GM12878 (cell line): ENCODE measurements at regions not wholly inside any gene's neighbourhood (a gene's known extent, or its start where the extent isn't known, plus 50 kb on each side); places are given as distances from the start of the nearest gene placed in this dataset.

Source experiments
- ATAC-seq: fragments of 200-7000 bp; cut with Tn5 transposase; 3 replicates; pipeline ENCODE4 v1.9.1; 2020; ENCODE audit warnings: mild to moderate bottlenecking, moderate library complexity
- BruUV-seq: library from RNA; stranded (reverse); fragments of 400-500 nt; replicated peaks from 2 replicates; lab custom pipeline; 2021; lab: Mats Ljungman, UMichigan
- CTCF ChIA-PET: fragments of 300-600 bp; sonication (Branson Sonifier 250); formaldehyde crosslinking; extraction: SDS; loops from one replicate; lab custom pipeline; 2021; ENCODE audit warnings: inconsistent platforms; lab: Yijun Ruan, JAX
- POLR2A ChIA-PET: fragments of 350-600 bp; formaldehyde crosslinking; extraction: SDS; loops from one replicate; lab custom pipeline; 2021; ENCODE audit warnings: inconsistent platforms; lab: Charles Lee
- RAD21 ChIA-PET: fragments of 300-600 bp; sonication (Branson Sonifier 250); formaldehyde crosslinking; loops from one replicate; lab custom pipeline; 2023; ENCODE audit warnings: antibody characterized with exemption; ENCODE audit not compliant: unreplicated experiment; lab: Charles Lee
- SMC1A ChIA-PET: fragments of 300-600 bp; sonication (Branson Sonifier 250); formaldehyde crosslinking; loops from one replicate; lab custom pipeline; 2023; ENCODE audit not compliant: unreplicated experiment, uncharacterized antibody; lab: Charles Lee
- DNase-seq: peaks from one replicate; pipeline ENCODE4 v3.0.0-alpha.2; 2011; ENCODE audit warnings: low read depth, low spot score
- FAIRE-seq: peaks from 3 replicates; lab custom pipeline; 2011; peaks lifted over from hg19 to GRCh38; lab: Jason Lieb, UNC
- H2AFZ ChIP-seq: 2 replicates; pipeline ENCODE4 v1.6.0; 2011; ENCODE audit warnings: low read depth, low read length, control low read depth; ENCODE audit not compliant: control insufficient read depth
- H3K27ac ChIP-seq: 2 replicates; pipeline ENCODE4 v1.5.1; 2011; ENCODE audit warnings: control low read depth; ENCODE audit not compliant: control insufficient read depth, insufficient read depth
- H3K27me3 ChIP-seq, 2 experiments: replicated peaks in 1 of 2; 2 replicates each; pipeline versions ENCODE4 v1.6.0 to v1.6.1; 2011; ENCODE audit warnings: low read length in 1 of 2; ENCODE audit not compliant: control insufficient read depth in 2 of 2, insufficient read depth in 2 of 2
- H3K36me3 ChIP-seq, 2 experiments: 2 replicates each; pipeline ENCODE4 v1.5.1; 2011; ENCODE audit warnings: low read length in 1 of 2; ENCODE audit not compliant: control insufficient read depth in 2 of 2, insufficient read depth in 2 of 2
- H3K4me1 ChIP-seq: 2 replicates; pipeline ENCODE4 v1.6.1; 2011; ENCODE audit warnings: mild to moderate bottlenecking, low read length, moderate library complexity, mixed read lengths; ENCODE audit not compliant: control insufficient read depth, insufficient read depth
- H3K4me2 ChIP-seq: 2 replicates; pipeline ENCODE4 v1.6.0; 2011; ENCODE audit warnings: control low read depth; ENCODE audit not compliant: control insufficient read depth, insufficient read depth
- H3K4me3 ChIP-seq: fragments of 200-600 bp; sonication (generic); 2 replicates; pipeline ENCODE4 v1.5.1; 2016
- H3K79me2 ChIP-seq: 2 replicates; pipeline ENCODE4 v1.6.0; 2011; ENCODE audit warnings: low read length; ENCODE audit not compliant: control insufficient read depth, insufficient read depth
- H3K9ac ChIP-seq: 2 replicates; pipeline ENCODE4 v1.8.0; 2011; ENCODE audit warnings: low read length, control low read depth, mixed read lengths; ENCODE audit not compliant: control insufficient read depth, insufficient read depth
- H3K9me3 ChIP-seq: replicated peaks from 3 replicates; pipeline ENCODE4 v1.5.1; 2011; ENCODE audit warnings: mild to moderate bottlenecking, low read length; ENCODE audit not compliant: control insufficient read depth, insufficient read depth
- H4K20me1 ChIP-seq: 2 replicates; pipeline ENCODE4 v1.6.0; 2011; ENCODE audit not compliant: control insufficient read depth, insufficient read depth
- CHD2 ChIP-seq: IDR thresholded peaks from 2 replicates; pipeline ENCODE4 v1.6.1; 2011; ENCODE audit warnings: low read depth, low read length, improper control_type of control experiment, borderline replicate concordance
- CHD4 ChIP-seq: fragments of 200-600 bp; sonication (generic); IDR thresholded peaks from 2 replicates; pipeline ENCODE4 v1.6.1; 2016; ENCODE audit warnings: mild to moderate bottlenecking
- E2F8 ChIP-seq: fragments of 450-650 bp; IDR thresholded peaks from 2 replicates; pipeline ENCODE4 v1.6.1; 2018; ENCODE audit warnings: mild to moderate bottlenecking, low read depth, moderate library complexity; ENCODE audit not compliant: partially characterized antibody
- EGR1 ChIP-seq, 2 experiments: IDR thresholded peaks; 1 replicate in 1 of 2; 2 replicates in 1 of 2; pipeline ENCODE4 v1.6.1; 2011 to 2012; ENCODE audit warnings: low read depth in 2 of 2, low read length in 2 of 2, borderline replicate concordance in 1 of 2, mild to moderate bottlenecking in 1 of 2, moderate library complexity in 1 of 2
- HDGF ChIP-seq: fragments of 450-650 bp; IDR thresholded peaks from 2 replicates; pipeline ENCODE4 v1.6.1; 2016; ENCODE audit warnings: antibody characterized with exemption
- IKZF2 ChIP-seq, 2 experiments: fragments of 450-650 bp; IDR thresholded peaks; 2 replicates each; pipeline ENCODE4 v1.6.1; 2017; ENCODE audit warnings: mild to moderate bottlenecking in 2 of 2, moderate library complexity in 2 of 2
- JUNB ChIP-seq: IDR thresholded peaks from 2 replicates; pipeline ENCODE4 v1.6.1; 2016; ENCODE audit warnings: antibody characterized with exemption, mild to moderate bottlenecking
- PAX8 ChIP-seq: fragments of 450-650 bp; IDR thresholded peaks from 2 replicates; pipeline ENCODE4 v1.6.1; 2017; ENCODE audit warnings: mild to moderate bottlenecking, moderate library complexity
- POLR2AphosphoS5 ChIP-seq: IDR thresholded peaks from 2 replicates; pipeline ENCODE4 v1.6.1; 2011; ENCODE audit warnings: mild to moderate bottlenecking, low read length, inconsistent platforms
- RAD21 ChIP-seq: IDR thresholded peaks from 2 replicates; pipeline ENCODE4 v1.6.1; 2011; ENCODE audit warnings: mild to moderate bottlenecking, low read depth, low read length, moderate library complexity; ENCODE audit not compliant: insufficient read depth
- RBBP5 ChIP-seq: fragments of 200-600 bp; sonication (generic); conservative IDR thresholded peaks from 2 replicates; pipeline ENCODE4 v1.6.1; 2016
- RELA ChIP-seq: fragments of 450-650 bp; IDR thresholded peaks from 2 replicates; pipeline ENCODE4 v1.8.0; 2014; ENCODE audit warnings: borderline replicate concordance; ENCODE audit not compliant: partially characterized antibody
- SMC3 ChIP-seq: IDR thresholded peaks from 2 replicates; pipeline ENCODE4 v1.6.1; 2011; ENCODE audit warnings: low read length, improper control_type of control experiment, borderline replicate concordance
- SP1 ChIP-seq: IDR thresholded peaks from one replicate; pipeline ENCODE4 v1.6.1; 2011; ENCODE audit warnings: low read depth, low read length
- SRF ChIP-seq, 2 experiments: IDR thresholded peaks; 2 replicates each; pipeline ENCODE4 v1.6.1; 2011; ENCODE audit warnings: low read depth in 2 of 2, low read length in 2 of 2, mild to moderate bottlenecking in 1 of 2, moderate library complexity in 1 of 2
- STAT3 ChIP-seq: IDR thresholded peaks from 2 replicates; pipeline ENCODE4 v1.6.1; 2011; ENCODE audit warnings: low read depth, low read length, improper control_type of control experiment
- YBX1 ChIP-seq: fragments of 450-650 bp; IDR thresholded peaks from 2 replicates; pipeline ENCODE4 v1.6.1; 2016; ENCODE audit warnings: antibody characterized with exemption
- ZZZ3 ChIP-seq: IDR thresholded peaks from 2 replicates; pipeline ENCODE4 v1.6.1; 2011; ENCODE audit warnings: low read depth; ENCODE audit not compliant: control insufficient read depth, insufficient read length
- WGBS: methylation state at CpG from one replicate; pipeline ENCODE4 v1.1.6; 2016; ENCODE audit warnings: low lambda C conversion rate; ENCODE audit not compliant: insufficient replicate concordance, insufficient coverage; ENCODE audit errors: missing lambda C conversion rate; 5-methylcytosine and 5-hydroxymethylcytosine counted together
- in situ Hi-C: fragments of 300-500 bp; cut with MboI; formaldehyde crosslinking; loops from 9 replicates; pipeline ENCODE4 v1.14.3; 2018; ENCODE audit warnings: mixed read lengths
- intact Hi-C: fragments of 100-400 bp; cut with micrococcal nuclease; formaldehyde crosslinking; loops from one replicate; pipeline ENCODE4 v1.14.2; 2022; ENCODE audit not compliant: unreplicated experiment
- TF ChIP-seq, protein P1 (sequence below): fragments of 450-650 bp; IDR thresholded peaks from 2 replicates; pipeline ENCODE4 v1.6.1; 2017; ENCODE audit warnings: low read depth, mild to moderate bottlenecking, moderate library complexity

- Histone ChIP-seq H3K27ac (no peak overlapping the region), H3K4me3 (no peak overlapping the region), H3K79me2 (no peaks in the 10 kb centered on the region), H3K9ac (no peak overlapping the region), H3K9me3 (no peaks in the 10 kb centered on the region; the same call in 2 of the 3 replicates), H2AFZ (no peak overlapping the region), H3K27me3 (peaks cover 1 to 3% of the 10 kb centered on the region in 2 experiments; a peak in 2 of 4 replicates), H3K36me3 (no peaks in the 10 kb centered on the region), H3K4me1 (no peaks in the 10 kb centered on the region), H4K20me1 (no peaks in the 10 kb centered on the region), H3K4me2 (no peak overlapping the region)
- ChIA-PET POLR2A (no interaction called here), RAD21 (no interaction called here), SMC1A (no interaction called here), CTCF (no interaction called here)
- WGBS: 42% methylated on average over 16 of the region's 18 CpGs
- intact Hi-C loops: no loop called here
- ATAC-seq (no peak), DNase-seq (no peak), FAIRE-seq (no peak)
- no peak for TF ChIP-seq SRF (IDR thresholded peaks at IDR 0.05; ENCODE audit: low read depth in 2 of 2, low read length in 2 of 2)
- TF ChIP-seq RAD21: no peak
- TF ChIP-seq HDGF: no peak
- TF ChIP-seq RELA: no peak
- no peak for TF ChIP-seq STAT3
- TF ChIP-seq JUNB: no peak
- TF ChIP-seq SP1: no peak
- TF ChIP-seq CHD2: no peak
- TF ChIP-seq RBBP5: no peak
- no peak for TF ChIP-seq YBX1
- no peak for TF ChIP-seq POLR2AphosphoS5
- TF ChIP-seq SMC3: no peak
- TF ChIP-seq, protein P1, sequence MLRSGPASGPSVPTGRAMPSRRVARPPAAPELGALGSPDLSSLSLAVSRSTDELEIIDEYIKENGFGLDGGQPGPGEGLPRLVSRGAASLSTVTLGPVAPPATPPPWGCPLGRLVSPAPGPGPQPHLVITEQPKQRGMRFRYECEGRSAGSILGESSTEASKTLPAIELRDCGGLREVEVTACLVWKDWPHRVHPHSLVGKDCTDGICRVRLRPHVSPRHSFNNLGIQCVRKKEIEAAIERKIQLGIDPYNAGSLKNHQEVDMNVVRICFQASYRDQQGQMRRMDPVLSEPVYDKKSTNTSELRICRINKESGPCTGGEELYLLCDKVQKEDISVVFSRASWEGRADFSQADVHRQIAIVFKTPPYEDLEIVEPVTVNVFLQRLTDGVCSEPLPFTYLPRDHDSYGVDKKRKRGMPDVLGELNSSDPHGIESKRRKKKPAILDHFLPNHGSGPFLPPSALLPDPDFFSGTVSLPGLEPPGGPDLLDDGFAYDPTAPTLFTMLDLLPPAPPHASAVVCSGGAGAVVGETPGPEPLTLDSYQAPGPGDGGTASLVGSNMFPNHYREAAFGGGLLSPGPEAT: no peak
- TF ChIP-seq IKZF2 (IDR thresholded peaks at IDR 0.05): no peak
- no peak for TF ChIP-seq CHD4
- TF ChIP-seq ZZZ3: no peak
- no peak for TF ChIP-seq EGR1 (IDR thresholded peaks at IDR 0.05; ENCODE audit: borderline replicate concordance in 1 of 2, low read depth in 2 of 2, low read length in 2 of 2)
- no peak for TF ChIP-seq PAX8
- TF ChIP-seq E2F8: no peak
- BruUV-seq: no TSS peak
- in situ Hi-C loops: no loop called here
These were observed 52.1 kb upstream of the TAMM41 start for GRCh38 chr3:11898611-11899325.
